IMR-90 (cell line): ENCODE measurements at regions not wholly inside any gene's neighbourhood (a gene's known extent, or its start where the extent isn't known, plus 50 kb on each side); places are given as distances from the start of the nearest gene placed in this dataset.

Experiments used
- ATAC-seq: fragments of 200-7000 bp; cut with Tn5 transposase; 2 replicates; pipeline ENCODE4 v1.9.1; 2020; ENCODE audit warnings: low read depth, mild to moderate bottlenecking, moderate library complexity
- BruUV-seq: library from RNA; stranded (reverse); fragments of 400-500 nt; replicated peaks from 2 replicates; lab custom pipeline; 2021; lab: Mats Ljungman, UMichigan
- CTCF ChIA-PET: fragments of 300-600 bp; formaldehyde crosslinking; extraction: SDS; loops from one replicate; lab custom pipeline; 2021; ENCODE audit warnings: antibody characterized with exemption; lab: Yijun Ruan, JAX
- POLR2A ChIA-PET: fragments of 300-600 bp; sonication (Branson Sonifier 250); formaldehyde crosslinking; loops from one replicate; lab custom pipeline; 2022; ENCODE audit warnings: antibody characterized with exemption; ENCODE audit not compliant: unreplicated experiment; lab: Charles Lee
- DNase-seq: peaks from one replicate; pipeline ENCODE4 v3.0.0; 2013
- H2AFZ ChIP-seq: replicated peaks from 2 replicates; pipeline ENCODE3; 2013; ENCODE audit warnings: low read length, mild to moderate bottlenecking; ENCODE audit not compliant: poor library complexity
- H2AK5ac ChIP-seq: 2 replicates; pipeline ENCODE4 v1.6.1; 2013; ENCODE audit warnings: low read depth, low read length, inconsistent platforms
- H2AK9ac ChIP-seq: replicated peaks from 2 replicates; pipeline ENCODE3; 2013; ENCODE audit warnings: mild to moderate bottlenecking, low read depth, low read length, moderate library complexity; ENCODE audit not compliant: poor library complexity
- H2BK120ac ChIP-seq: 2 replicates; pipeline ENCODE4 v1.6.1; 2013; ENCODE audit warnings: low read depth, low read length, inconsistent platforms
- H2BK15ac ChIP-seq: 3 replicates; pipeline ENCODE4 v1.6.1; 2013; ENCODE audit warnings: low read depth, low read length, inconsistent platforms
- H2BK20ac ChIP-seq: 2 replicates; pipeline ENCODE4 v1.6.1; 2013; ENCODE audit warnings: low read depth, mild to moderate bottlenecking, inconsistent platforms, low read length, moderate library complexity
- H2BK5ac ChIP-seq: 2 replicates; pipeline ENCODE4 v1.6.1; 2013; ENCODE audit warnings: mild to moderate bottlenecking, low read depth, low read length, inconsistent platforms; ENCODE audit not compliant: poor library complexity, severe bottlenecking
- H3K14ac ChIP-seq: replicated peaks from 2 replicates; pipeline ENCODE4 v1.6.1; 2013; ENCODE audit warnings: low read depth, low read length, inconsistent platforms
- H3K18ac ChIP-seq: 2 replicates; pipeline ENCODE4 v1.6.1; 2013; ENCODE audit warnings: low read depth, low read length, control low read depth
- H3K23ac ChIP-seq: 2 replicates; pipeline ENCODE4 v1.6.1; 2013; ENCODE audit warnings: low read depth, low read length, inconsistent platforms
- H3K27ac ChIP-seq: 2 replicates; pipeline ENCODE4 v1.5.1; 2013; ENCODE audit warnings: mild to moderate bottlenecking, control low read depth, low read length; ENCODE audit not compliant: insufficient read depth
- H3K27me3 ChIP-seq: 2 replicates; pipeline ENCODE4 v1.6.1; 2013; ENCODE audit warnings: low read length; ENCODE audit not compliant: control insufficient read depth, insufficient read depth
- H3K36me3 ChIP-seq: 2 replicates; pipeline ENCODE4 v1.6.1; 2013; ENCODE audit warnings: low read length, mixed read lengths; ENCODE audit not compliant: control insufficient read depth, insufficient read depth
- H3K4ac ChIP-seq: 2 replicates; pipeline ENCODE4 v1.6.1; 2013; ENCODE audit warnings: low read depth, low read length, inconsistent platforms
- H3K4me1 ChIP-seq: 2 replicates; pipeline ENCODE4 v1.6.1; 2013; ENCODE audit warnings: low read length, mixed read lengths; ENCODE audit not compliant: control insufficient read depth, insufficient read depth
- H3K4me2 ChIP-seq: 2 replicates; pipeline ENCODE4 v1.6.1; 2013; ENCODE audit warnings: low read depth, mild to moderate bottlenecking, control low read depth, low read length, moderate library complexity
- H3K4me3 ChIP-seq: 2 replicates; pipeline ENCODE4 v1.5.1; 2013; ENCODE audit warnings: low read depth, mild to moderate bottlenecking, control low read depth, low read length, moderate library complexity; ENCODE audit not compliant: insufficient read depth
- H3K56ac ChIP-seq: 2 replicates; pipeline ENCODE4 v1.6.1; 2013; ENCODE audit warnings: low read length, inconsistent platforms; ENCODE audit not compliant: insufficient read depth; ENCODE audit errors: extremely low read depth
- H3K79me1 ChIP-seq, 2 experiments: 2 replicates each; pipeline ENCODE4 v1.6.1; 2013; ENCODE audit warnings: low read length in 2 of 2, inconsistent platforms in 1 of 2, low read depth in 1 of 2
- H3K9ac ChIP-seq: 2 replicates; pipeline ENCODE4 v1.6.1; 2013; ENCODE audit warnings: low read depth, low read length, control low read depth
- H3K9me1 ChIP-seq: 2 replicates; pipeline ENCODE4 v1.6.1; 2013; ENCODE audit warnings: low read length, inconsistent platforms; ENCODE audit not compliant: insufficient read depth
- H3K9me3 ChIP-seq: 2 replicates; pipeline ENCODE4 v1.6.1; 2013; ENCODE audit warnings: low read length; ENCODE audit not compliant: control insufficient read depth, insufficient read depth
- H4K20me1 ChIP-seq: 2 replicates; pipeline ENCODE4 v1.6.1; 2013; ENCODE audit warnings: low read length, inconsistent platforms; ENCODE audit not compliant: insufficient read depth
- H4K5ac ChIP-seq: 2 replicates; pipeline ENCODE4 v1.6.1; 2013; ENCODE audit warnings: mild to moderate bottlenecking, low read depth, low read length, control low read depth
- H4K8ac ChIP-seq, 2 experiments: 2 replicates each; pipeline ENCODE4 v1.6.1; 2013; ENCODE audit warnings: low read depth in 2 of 2, low read length in 2 of 2, control low read depth in 1 of 2, inconsistent platforms in 1 of 2
- H4K91ac ChIP-seq: 2 replicates; pipeline ENCODE4 v1.6.1; 2013; ENCODE audit warnings: low read depth, low read length, inconsistent platforms; ENCODE audit not compliant: insufficient read depth
- CHD1 ChIP-seq: IDR thresholded peaks from 2 replicates; pipeline ENCODE4 v1.6.1; 2012; ENCODE audit warnings: low read depth, low read length, improper control_type of control experiment
- ELK1 ChIP-seq: fragments of 150-350 bp; IDR thresholded peaks from 2 replicates; pipeline ENCODE4 v1.6.1; 2016; ENCODE audit warnings: low read depth, mild to moderate bottlenecking, low read length, moderate library complexity, borderline replicate concordance
- MAZ ChIP-seq: IDR thresholded peaks from 2 replicates; pipeline ENCODE4 v1.6.1; 2012; ENCODE audit warnings: low read depth, mild to moderate bottlenecking, low read length, improper control_type of control experiment, moderate library complexity, borderline replicate concordance
- WGBS, 2 experiments: methylation state at CpG; one replicate each; pipeline versions ENCODE4 v1.1.5 to v1.1.7; 2013; ENCODE audit warnings: missing lambda C conversion rate in 2 of 2; ENCODE audit not compliant: insufficient read length in 1 of 2; ENCODE audit errors: extremely low coverage in 2 of 2; 5-methylcytosine and 5-hydroxymethylcytosine counted together
- dilution Hi-C: fragments of 300-500 bp; cut with HindIII; formaldehyde crosslinking; loops from one replicate; pipeline ENCODE4 v1.14.3; 2018; ENCODE audit warnings: low sequenced_read_pairs; ENCODE audit not compliant: unreplicated experiment
- in situ Hi-C: fragments of 300-500 bp; cut with MboI; formaldehyde crosslinking; loops from 3 replicates; pipeline ENCODE4 v1.14.3; 2019; ENCODE audit warnings: low sequenced_read_pairs, inconsistent platforms, mixed read lengths
- intact Hi-C: fragments of 100-400 bp; cut with micrococcal nuclease; formaldehyde crosslinking; loops from 2 replicates; pipeline ENCODE4 v1.10.0; 2022

- no peak overlapping the region for H2AK5ac ChIP-seq
- CTCF ChIA-PET: no interaction called here
- no peak overlapping the region for H4K5ac ChIP-seq
- H3K27ac ChIP-seq: no peak overlapping the region
- H2BK15ac ChIP-seq: no peak overlapping the region
- no peaks in the 10 kb centered on the region for H3K79me1 ChIP-seq
- no peaks in the 10 kb centered on the region for H3K36me3 ChIP-seq
- no peaks in the 10 kb centered on the region for H3K9me3 ChIP-seq
- POLR2A ChIA-PET: interaction anchor here (0.5 kb wide), 1 partner anchor 1104 kb away, joined by 4 read pairs; no protein-coding TSS in a partner anchor
- H2BK5ac ChIP-seq: no peak overlapping the region
- dilution Hi-C loops: no loop called here
- H2BK20ac ChIP-seq: no peak overlapping the region
- no TSS peak for BruUV-seq
- H3K4ac ChIP-seq: no peak overlapping the region
- no peak overlapping the region for H2AK9ac ChIP-seq
- H2BK120ac ChIP-seq: no peak overlapping the region
- no peak overlapping the region for H3K4me3 ChIP-seq
- intact Hi-C loops: no loop called here
- H2AFZ ChIP-seq: no peak overlapping the region
- 80% methylated on average over 5 of the region's 5 CpGs; no CpG with 5 or more reads in 1 of the 2 experiments for WGBS, 2 experiments
- ATAC-seq: no peak
- no peak overlapping the region for H4K91ac ChIP-seq
- H3K4me1 ChIP-seq: no peaks in the 10 kb centered on the region
- H4K8ac ChIP-seq: no peak overlapping the region
- H3K4me2 ChIP-seq: no peak overlapping the region
- TF ChIP-seq ELK1 (no peak), MAZ (no peak), CHD1 (no peak)
- H3K23ac ChIP-seq: no peak overlapping the region
- peaks cover 6% of the 10 kb centered on the region; the same call in 1 of the 2 replicates for H3K27me3 ChIP-seq
- no peaks in the 10 kb centered on the region for H3K9me1 ChIP-seq
- DNase-seq: no peak
- no peak overlapping the region for H3K14ac ChIP-seq
- H3K56ac ChIP-seq: no peak overlapping the region
- in situ Hi-C loops: no loop called here
- no peak overlapping the region for H3K18ac ChIP-seq
- H4K20me1 ChIP-seq: no peaks in the 10 kb centered on the region
- H3K9ac ChIP-seq: no peak overlapping the region
Measured at GRCh38 chr2:217636578-217636977, 366.2 kb downstream of the TNS1 start.
